Erythroblast (primary cell): ENCODE measurements at regions not wholly inside any gene's neighbourhood (a gene's known extent, or its start where the extent isn't known, plus 50 kb on each side); places are given as distances from the start of the nearest gene placed in this dataset.

Source experiments
- GATA1 ChIP-seq: IDR thresholded peaks from 2 replicates; pipeline ENCODE4 v1.6.1; 2011; ENCODE audit warnings: low read depth, mild to moderate bottlenecking, control low read depth, low read length, moderate library complexity
- POLR2A ChIP-seq: IDR thresholded peaks from 2 replicates; pipeline ENCODE4 v1.6.1; 2011; ENCODE audit warnings: mild to moderate bottlenecking, low read length

DNA sequence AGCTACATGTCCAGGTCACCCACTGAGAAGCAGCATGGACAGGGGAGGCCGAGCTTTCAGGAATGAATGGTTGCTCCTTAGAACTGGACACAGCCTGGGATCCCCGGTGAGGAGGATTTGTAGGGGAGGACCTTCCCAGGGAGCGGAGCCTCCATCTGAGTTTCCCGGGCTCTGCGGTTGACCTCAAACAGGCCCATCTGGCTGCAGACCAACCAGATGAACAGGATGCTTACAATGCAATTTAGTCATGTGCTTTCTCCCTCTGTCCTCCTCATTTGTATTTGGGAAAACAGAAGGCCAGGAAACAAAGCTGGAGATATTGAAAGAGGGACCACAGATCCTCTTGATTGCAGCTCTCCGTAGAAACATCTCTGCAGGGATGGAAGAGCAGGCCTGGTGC lies 104.8 kb downstream of the EMX2 start:
- no peak for TF ChIP-seq POLR2A
- no peak for TF ChIP-seq GATA1
